GM19438 (cell line): ENCODE measurements at regions not wholly inside any gene's neighbourhood (a gene's known extent, or its start where the extent isn't known, plus 50 kb on each side); places are given as distances from the start of the nearest gene placed in this dataset.
"Not testable (repeated sequence)": the region's sequence is repeated elsewhere in the genome, so short reads cannot be mapped to it uniquely, and the experiment has no call there.

Experiments used
- ATAC-seq: cut with Tn5 transposase; IDR thresholded peaks from one replicate; pipeline ENCODE4 v1.9.1; 2021; ENCODE audit warnings: low read depth; ENCODE audit not compliant: unreplicated experiment

- ATAC-seq = not testable (repeated sequence)
Measured at GRCh38 chr15:31723019-31723418, 307.3 kb upstream of the CHRNA7 start.

GRCh38 chr15:31724903-31725302 is 305.4 kb upstream of the CHRNA7 start:
- ATAC-seq = not testable (repeated sequence)

DNA sequence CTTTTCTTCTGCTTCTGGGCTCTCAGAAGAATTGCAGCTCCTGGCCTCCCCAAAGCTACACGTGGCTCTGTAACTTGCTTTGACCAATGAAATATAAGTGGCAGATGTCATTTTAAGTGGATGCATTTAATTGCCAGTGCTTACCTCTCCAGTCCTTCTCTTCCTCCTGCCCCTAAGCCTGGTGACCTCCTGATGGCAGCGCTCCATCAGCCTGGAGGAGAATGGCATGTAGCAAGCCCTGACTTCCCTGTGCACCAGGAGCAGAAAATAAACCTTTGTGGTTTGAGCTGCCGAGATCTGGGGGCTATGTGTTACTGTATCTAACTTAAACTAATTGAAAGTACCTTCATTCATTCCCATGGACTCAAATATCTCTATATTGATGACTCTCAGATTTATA is 304.7 kb upstream of the CHRNA7 start:
- ATAC-seq = not testable (repeated sequence)

GRCh38 chr15:31727612-31728011 is 302.7 kb upstream of the CHRNA7 start:
- no peak for ATAC-seq

DNA sequence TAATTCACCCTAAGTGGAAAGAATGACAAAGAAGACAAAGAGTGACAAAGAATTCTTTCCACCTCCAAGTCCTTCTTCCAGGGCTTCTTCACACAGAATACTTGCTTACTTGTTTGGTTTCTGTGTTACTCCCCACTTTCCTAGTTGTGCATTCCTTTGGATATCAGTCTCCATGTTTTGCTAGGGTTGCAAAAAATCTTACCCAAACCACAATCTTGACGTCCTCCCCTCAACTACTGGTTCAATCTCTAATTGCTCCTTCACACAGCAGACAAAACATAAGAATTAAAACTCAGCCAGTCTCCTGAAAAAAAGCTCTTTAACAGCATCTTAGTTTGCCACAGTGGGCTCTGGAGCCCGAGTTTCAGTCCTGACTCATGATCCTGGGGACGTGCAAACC is 297.6 kb upstream of the CHRNA7 start:
- no peak for ATAC-seq

DNA sequence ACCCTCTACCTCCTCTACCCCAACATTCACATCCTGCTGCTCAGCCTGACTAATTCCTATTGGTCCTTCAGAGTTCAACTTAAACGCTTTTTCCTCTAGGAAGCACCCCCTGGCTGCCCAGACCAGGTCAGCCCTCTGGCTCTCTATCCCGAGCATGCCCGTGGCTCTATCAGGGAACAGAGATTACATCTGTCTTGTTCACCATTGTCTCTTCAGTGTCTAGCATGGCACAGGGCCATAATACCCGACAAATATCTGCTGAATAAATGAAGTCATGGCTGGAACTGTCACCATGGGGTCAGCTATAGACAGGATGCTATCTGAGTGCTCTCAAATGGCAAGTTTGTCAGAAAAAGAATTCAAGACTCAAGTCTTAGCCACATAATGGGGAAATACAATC is 296.9 kb upstream of the CHRNA7 start:
- ATAC-seq = no peak

GRCh38 chr15:31740203-31740602 is 290.1 kb upstream of the CHRNA7 start:
- ATAC-seq = no peak

- no peak for ATAC-seq
Measured at GRCh38 chr15:31745841-31746240, 284.5 kb upstream of the CHRNA7 start.

DNA sequence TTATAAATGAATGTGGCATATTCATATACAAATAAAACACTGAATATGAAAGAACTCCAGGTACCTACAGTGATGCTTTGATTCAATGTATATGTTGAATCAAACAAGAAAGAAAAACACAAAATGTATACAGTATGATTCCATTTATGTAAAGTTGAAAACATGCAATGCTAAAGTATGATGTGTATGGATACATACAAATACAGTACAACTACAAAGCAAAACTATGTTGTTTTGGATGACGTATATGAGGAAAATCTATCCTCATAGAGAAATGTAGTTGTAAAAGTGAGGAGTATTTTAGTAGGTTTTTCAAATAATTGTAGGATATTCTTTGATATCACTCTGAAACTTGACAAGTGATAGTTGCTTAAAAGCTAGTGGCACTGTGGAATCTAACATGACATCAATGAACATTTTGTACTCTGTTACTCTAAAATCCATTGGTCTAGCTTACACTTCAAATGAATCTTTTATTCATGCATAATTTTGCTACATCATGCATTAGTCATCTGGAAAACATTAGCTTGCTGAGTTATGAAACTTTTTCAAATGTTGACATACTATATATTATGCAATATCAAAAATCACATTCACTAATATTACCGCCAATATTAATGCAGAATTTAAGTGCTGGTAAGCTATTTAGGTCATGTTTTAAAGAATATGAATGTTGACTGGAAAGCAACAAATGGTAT is 278.1 kb upstream of the CHRNA7 start:
- ATAC-seq = no peak

DNA sequence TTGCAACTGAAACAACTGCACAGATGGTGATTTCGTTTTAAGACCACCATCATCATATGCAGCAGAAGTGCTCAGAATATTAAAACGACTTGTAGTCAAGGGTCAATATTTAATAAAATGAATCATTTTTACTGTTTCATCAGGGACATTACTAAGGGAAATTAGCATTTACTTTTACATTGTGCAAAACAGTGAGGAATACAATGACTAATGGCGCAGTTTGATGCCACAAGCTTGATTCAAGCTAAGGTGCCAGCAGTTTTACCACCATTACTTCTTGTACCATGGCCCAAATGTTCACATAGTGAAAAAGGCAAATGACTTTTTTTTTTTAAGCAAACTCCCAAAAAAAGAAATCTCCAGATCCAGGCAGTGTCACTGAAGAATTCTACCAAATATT is 277.4 kb upstream of the CHRNA7 start:
- ATAC-seq = no peak

DNA sequence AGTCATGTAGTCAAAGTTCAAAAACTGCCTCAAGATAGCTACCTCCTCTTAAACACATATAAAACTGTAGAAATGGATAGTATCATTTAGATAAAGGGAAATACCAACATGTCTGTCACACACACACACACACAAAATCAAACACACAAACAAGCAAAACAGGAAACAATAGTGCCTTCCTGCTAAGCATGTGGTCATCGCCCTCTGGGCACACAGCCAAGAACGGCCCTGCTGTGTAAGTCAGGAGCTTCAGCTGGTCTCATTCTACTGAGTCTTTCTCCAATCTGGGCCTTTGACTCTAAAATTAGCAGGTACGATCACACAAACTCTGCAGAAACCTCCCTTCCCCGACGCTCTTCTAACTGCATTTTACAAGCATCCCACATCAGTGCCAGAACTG is 272.2 kb upstream of the CHRNA7 start:
- no peak for ATAC-seq

DNA sequence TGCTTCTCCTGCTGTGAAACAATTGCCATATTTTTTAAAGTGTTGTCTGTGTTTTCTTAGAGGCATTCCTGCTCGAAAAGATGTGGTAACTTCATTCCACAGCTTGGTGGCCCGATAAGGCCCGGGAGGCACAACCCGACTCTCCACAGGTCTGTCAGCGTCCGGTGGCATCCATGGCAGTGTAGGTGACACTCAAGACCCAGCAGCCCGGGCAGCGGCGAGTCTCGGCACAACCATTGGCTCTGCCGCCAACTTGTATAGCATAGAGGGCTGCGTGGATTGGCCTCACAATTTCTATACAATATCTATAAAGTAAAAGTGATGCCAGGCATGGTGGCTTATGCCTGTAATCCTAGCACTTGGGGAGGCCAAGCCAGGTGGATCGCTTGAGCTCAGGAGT is 262.3 kb upstream of the CHRNA7 start:
- ATAC-seq = no peak

DNA sequence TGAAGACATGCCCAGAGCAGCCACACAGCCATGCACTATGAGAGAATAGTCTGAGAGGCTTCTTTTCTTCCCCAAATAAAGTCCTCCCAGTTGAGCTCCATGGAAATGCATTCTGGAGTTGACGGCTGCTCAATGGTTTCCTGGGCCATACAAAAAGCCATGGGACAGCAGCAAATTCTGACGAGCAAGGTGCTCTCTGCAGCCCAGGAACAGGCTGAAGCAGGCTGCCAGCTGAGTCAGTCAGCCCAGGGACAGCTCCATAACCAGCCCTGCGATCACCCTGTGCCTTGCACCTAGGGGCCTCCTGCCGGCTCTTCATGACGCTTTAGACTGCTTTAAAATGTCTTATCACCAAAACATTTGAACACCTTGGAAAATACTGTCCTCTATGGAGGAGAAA is 256.3 kb upstream of the CHRNA7 start:
- ATAC-seq = no peak

GRCh38 chr15:31776039-31776438 is 254.3 kb upstream of the CHRNA7 start:
- no peak for ATAC-seq

- no peak for ATAC-seq
Measured at GRCh38 chr15:31781261-31781660, 249.1 kb upstream of the CHRNA7 start.

GRCh38 chr15:31782016-31782783 is 248.1 kb upstream of the CHRNA7 start:
- ATAC-seq = no peak

DNA sequence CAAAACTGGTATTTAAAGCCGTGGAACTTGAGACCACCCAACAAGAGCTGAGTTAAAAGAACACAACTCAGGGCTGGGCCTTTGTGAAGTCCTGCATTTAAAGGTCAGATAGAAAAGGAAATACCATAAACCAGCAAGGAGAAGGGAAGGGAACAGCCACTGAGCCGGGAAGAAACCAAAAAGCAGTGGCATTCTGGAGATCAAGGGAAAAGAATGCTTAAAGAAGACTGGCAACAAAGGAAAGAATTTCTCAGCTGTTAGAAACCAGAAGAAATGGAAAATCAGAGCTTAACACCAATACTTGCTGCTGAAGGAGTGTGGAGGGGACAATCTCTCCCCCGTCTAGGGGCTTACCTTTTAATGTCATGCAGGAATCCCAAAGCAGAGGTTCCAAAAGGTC is 247.4 kb upstream of the CHRNA7 start:
- ATAC-seq = no peak

GRCh38 chr15:31786360-31786759 is 244.0 kb upstream of the CHRNA7 start:
- no peak for ATAC-seq

DNA sequence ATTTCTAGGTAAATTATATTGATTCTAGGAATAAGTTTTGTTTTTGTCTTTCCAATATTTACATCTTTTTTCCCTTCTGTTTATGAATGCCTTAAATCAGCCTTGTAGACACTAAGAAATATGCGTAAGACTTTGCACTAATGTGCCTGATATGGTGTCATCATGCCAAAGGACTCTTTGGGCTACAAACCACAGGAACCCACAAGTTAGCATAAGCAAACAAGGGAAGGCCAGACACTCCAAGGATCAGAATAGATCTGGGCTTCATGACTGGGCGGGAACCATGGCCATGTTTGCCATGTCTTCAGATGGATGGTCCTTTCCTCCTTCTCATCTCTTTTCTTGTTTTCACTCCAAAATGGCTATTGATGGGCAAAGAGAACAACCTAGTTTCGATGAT is 242.2 kb upstream of the CHRNA7 start:
- ATAC-seq = no peak

DNA sequence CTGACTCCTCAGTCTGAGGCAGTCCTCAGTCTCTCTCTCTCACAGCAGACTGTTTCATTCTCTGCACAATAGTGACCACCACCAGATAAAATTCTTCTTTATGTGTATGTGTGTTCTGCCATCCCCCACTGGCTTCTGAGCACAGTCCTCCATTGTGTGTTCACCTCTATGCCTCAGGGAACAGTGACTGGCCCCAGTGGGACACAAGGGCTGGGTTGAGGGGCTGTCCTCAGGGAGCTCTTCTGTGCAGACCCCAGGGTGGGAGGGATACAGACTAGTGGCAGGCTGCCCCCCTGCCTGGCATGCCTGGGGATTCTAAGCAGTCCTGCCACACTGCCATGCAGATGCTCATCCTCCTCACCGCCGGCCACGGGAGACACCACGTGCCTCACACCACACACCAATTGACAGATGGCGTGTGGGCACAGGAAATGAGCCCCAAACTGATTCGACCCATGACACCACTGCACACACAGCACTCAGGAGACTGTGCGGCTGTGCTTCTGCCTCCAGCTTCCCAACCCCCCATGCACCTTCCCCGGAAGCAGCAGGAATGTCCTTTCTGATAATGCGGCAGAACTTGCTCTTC is 237.6 kb upstream of the CHRNA7 start:
- ATAC-seq = no peak

DNA sequence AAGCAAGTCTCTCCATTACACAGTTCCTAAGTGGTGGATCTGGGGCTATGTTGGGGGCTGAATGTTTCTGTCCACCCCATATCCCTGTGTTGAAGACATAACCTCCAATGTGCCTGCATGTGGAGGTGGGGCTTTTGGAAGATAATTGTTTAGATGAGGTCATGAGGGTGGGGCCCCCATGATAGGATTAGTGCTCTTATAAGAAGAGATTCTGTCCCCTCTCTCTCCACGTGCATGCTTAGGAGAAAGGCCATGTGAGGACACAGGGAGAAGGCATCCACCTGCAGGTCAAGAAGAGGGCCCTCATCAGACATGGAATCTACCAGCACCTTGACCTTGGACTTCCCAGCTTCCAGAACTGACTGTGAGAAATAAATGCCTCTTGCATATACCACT is 231.0 kb upstream of the CHRNA7 start:
- ATAC-seq = no peak
